Right lobe of liver (tissue), 6 donors: ENCODE measurements at regions not wholly inside any gene's neighbourhood (a gene's known extent, or its start where the extent isn't known, plus 50 kb on each side); places are given as distances from the start of the nearest gene placed in this dataset.

ENCODE experiments used
- ATAC-seq, 4 donors: fragments of 200-7000 bp; cut with Tn5 transposase; one replicate each; pipeline ENCODE4 v1.9.1; 2020; ENCODE audit warnings: mild to moderate bottlenecking in 4 of 4, moderate library complexity in 4 of 4
- DNase-seq, 3 donors: peaks; one replicate each; pipeline ENCODE4 v3.0.0-alpha.2; 2020
- H3K27ac ChIP-seq, 3 donors: fragments of 200-600 bp; one replicate each; pipeline ENCODE4 v1.8.0; 2022
- H3K27me3 ChIP-seq, 2 donors: fragments of 200-600 bp; one replicate each; pipeline ENCODE4 v1.8.0; 2022
- H3K36me3 ChIP-seq, 4 donors: fragments of 200-600 bp; sonication (generic) in 1 of 4; one replicate each; pipeline versions ENCODE4 v1.5.1 to v1.8.0; 2017 to 2022; ENCODE audit warnings: control low read depth in 1 of 4
- H3K4me1 ChIP-seq, 4 donors: fragments of 200-600 bp; sonication (generic) in 1 of 4; one replicate each; pipeline versions ENCODE4 v1.5.1 to v1.8.0; 2017 to 2022; ENCODE audit warnings: control low read depth in 1 of 4
- H3K4me3 ChIP-seq, 3 donors: fragments of 200-600 bp; one replicate each; pipeline ENCODE4 v1.8.0; 2022
- H3K9me3 ChIP-seq, 4 donors: fragments of 200-600 bp; sonication (generic) in 1 of 4; one replicate each; pipeline versions ENCODE4 v1.5.1 to v1.8.0; 2017 to 2022; ENCODE audit warnings: control low read depth in 1 of 4
- POLR2A ChIP-seq: fragments of 450-650 bp; IDR thresholded peaks from one replicate; pipeline ENCODE4 v1.6.1; 2017; ENCODE audit warnings: antibody characterized with exemption, mild to moderate bottlenecking
- WGBS: methylation state at CpG from one replicate; pipeline ENCODE4 v1.1.6; 2018; ENCODE audit warnings: low coverage, low lambda C conversion rate; ENCODE audit not compliant: insufficient coverage; ENCODE audit errors: missing lambda C conversion rate; 5-methylcytosine and 5-hydroxymethylcytosine counted together
- intact Hi-C, 2 donors: fragments of 100-400 bp; cut with DNase I; formaldehyde crosslinking; loops; one replicate each; pipeline versions ENCODE4 v1.11.2 to v1.14.1; 2022
- TF ChIP-seq, protein P1 (sequence below), 4 donors: fragments of 200-600 bp in 3 of 4; fragments of 450-650 bp in 1 of 4; IDR thresholded peaks; one replicate each; pipeline versions ENCODE4 v1.5.1 to v1.8.0; 2016 to 2022; ENCODE audit warnings: antibody characterized with exemption in 4 of 4, mild to moderate bottlenecking in 2 of 4
- donor health status: DM: no; HTN: yes; CAD: no.
- donor health status: DM: no; HTN: no; CAD: no.
- donor health status: DM: no; HTN: no; CAD: no.
- donor health status: DM: no; HTN: yes; CAD: no.
- donor health status: DM: no; HTN: yes; CAD: no.

DNA sequence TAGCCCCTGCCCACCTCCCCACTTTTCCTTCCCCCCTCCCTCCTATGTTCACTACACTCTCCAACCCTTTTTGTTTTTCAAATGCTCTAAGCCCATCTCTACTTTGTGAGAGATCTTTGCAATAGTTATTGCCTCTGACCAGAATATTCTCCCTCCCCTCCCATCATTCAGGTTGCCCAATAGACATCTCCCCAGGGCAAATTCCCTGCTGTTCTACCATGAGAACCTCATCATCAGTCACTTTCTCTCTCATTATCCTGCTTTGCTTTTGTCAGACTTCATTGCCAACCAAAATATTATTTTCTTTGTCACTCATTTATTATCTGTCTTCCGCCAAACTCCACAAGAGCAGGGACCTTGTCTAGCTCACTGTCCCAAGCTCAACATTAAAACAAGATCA is 268.2 kb upstream of the PPARGC1A start:
- no peaks in the 10 kb centered on the region for H3K27me3 ChIP-seq
- no peak for DNase-seq
- intact Hi-C loops, result no loop called here
- H3K27ac ChIP-seq, result no peak overlapping the region
- TF ChIP-seq POLR2A, result no peak
- TF ChIP-seq, protein P1, sequence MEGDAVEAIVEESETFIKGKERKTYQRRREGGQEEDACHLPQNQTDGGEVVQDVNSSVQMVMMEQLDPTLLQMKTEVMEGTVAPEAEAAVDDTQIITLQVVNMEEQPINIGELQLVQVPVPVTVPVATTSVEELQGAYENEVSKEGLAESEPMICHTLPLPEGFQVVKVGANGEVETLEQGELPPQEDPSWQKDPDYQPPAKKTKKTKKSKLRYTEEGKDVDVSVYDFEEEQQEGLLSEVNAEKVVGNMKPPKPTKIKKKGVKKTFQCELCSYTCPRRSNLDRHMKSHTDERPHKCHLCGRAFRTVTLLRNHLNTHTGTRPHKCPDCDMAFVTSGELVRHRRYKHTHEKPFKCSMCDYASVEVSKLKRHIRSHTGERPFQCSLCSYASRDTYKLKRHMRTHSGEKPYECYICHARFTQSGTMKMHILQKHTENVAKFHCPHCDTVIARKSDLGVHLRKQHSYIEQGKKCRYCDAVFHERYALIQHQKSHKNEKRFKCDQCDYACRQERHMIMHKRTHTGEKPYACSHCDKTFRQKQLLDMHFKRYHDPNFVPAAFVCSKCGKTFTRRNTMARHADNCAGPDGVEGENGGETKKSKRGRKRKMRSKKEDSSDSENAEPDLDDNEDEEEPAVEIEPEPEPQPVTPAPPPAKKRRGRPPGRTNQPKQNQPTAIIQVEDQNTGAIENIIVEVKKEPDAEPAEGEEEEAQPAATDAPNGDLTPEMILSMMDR (IDR thresholded peaks at IDR 0.05), result no peak
- WGBS, result 44% methylated on average over 1 of the region's 1 CpG
- no peaks in the 10 kb centered on the region for H3K9me3 ChIP-seq
- ATAC-seq, result no peak
- no peak overlapping the region for H3K4me3 ChIP-seq
- H3K4me1 ChIP-seq, result no peaks in the 10 kb centered on the region
- H3K36me3 ChIP-seq, result no peaks in the 10 kb centered on the region

DNA sequence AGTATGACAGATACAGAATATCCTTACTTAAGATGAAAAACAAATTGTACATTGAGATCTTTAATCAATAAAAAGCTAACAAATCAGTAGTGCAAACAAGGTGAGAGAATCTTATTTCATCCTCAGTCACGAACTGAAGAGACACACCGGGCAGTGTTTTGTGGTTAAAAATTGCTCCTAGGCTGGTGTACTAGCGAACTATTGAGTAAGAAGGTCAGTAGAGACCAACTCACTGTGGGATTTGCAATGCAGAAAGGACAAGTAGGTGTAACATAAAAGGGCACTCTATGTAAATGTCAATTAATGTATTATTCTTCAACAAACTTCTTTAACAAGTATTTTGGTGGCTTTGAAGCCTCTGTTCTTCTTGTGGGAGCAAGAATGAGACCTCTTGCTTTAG is 260.2 kb upstream of the PPARGC1A start:
- TF ChIP-seq, protein P1 (IDR thresholded peaks at IDR 0.05), result no peak
- no peak for TF ChIP-seq POLR2A
- peak; percentile 80 to 96 (median 88) for ATAC-seq
- intact Hi-C loops, result no loop called here

DNA sequence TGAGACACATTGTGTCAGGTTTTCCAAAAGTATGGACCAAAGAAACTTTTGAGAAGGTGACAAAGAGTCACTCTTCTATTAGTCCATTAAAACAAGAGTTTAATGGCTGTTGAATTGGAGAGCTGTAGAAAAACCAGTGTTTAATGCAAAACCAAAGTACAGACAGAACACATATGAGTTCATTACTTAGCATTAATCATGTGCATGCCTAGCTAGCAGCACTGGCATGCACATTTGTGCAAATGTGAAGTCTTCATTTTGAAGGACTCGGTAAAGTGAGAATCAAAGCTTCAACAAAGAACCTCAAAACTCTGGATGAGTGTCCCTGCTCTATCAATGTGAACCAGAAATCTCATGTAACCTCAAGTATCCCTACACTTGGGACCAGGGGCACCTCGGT is 256.3 kb upstream of the PPARGC1A start:
- Histone ChIP-seq H3K27ac (no peak overlapping the region), H3K36me3 (no peaks in the 10 kb centered on the region), H3K4me3 (no peak overlapping the region), H3K4me1 (peaks cover 0 to 7% (median 0%) of the 10 kb centered on the region in 4 donors), H3K9me3 (no peaks in the 10 kb centered on the region), H3K27me3 (no peaks in the 10 kb centered on the region)
- intact Hi-C loops, result no loop called here
- TF ChIP-seq POLR2A, result no peak
- TF ChIP-seq, protein P1 (IDR thresholded peaks at IDR 0.05), result no peak
- 88% methylated on average over 2 of the region's 2 CpGs for WGBS
- ATAC-seq, result no peak
- DNase-seq, result no peak

More for the DNA sequence above, 260.2 kb upstream of the PPARGC1A start:
- peak overlapping the region in 2 of 3 donors; percentile 11 to 34 for H3K27ac ChIP-seq
- H3K9me3 ChIP-seq, result no peaks in the 10 kb centered on the region
- no peaks in the 10 kb centered on the region for H3K36me3 ChIP-seq
- peaks cover 0 to 7% (median 0%) of the 10 kb centered on the region in 4 donors for H3K4me1 ChIP-seq
- 31% methylated on average over 3 of the region's 3 CpGs for WGBS
- no peaks in the 10 kb centered on the region for H3K27me3 ChIP-seq
- no peak for DNase-seq
- H3K4me3 ChIP-seq, result no peak overlapping the region

DNA sequence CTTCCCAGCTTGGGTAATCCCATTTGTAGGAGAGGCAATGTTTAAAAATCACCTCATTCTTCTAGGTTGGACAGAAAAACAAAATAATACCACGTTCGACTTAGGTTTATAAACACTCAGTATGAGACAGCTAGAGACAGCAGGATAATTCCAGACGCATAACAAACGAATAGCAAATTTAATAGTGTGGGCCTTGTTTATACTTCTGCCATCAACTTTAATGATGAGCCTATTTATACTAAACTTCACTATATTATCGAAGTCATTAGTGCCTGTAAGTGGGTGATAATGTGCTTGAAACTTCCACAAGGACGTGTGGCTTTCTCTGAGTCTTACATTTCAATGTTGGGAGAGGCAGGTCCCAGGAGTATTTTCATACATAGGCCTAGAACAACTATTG is 255.7 kb upstream of the PPARGC1A start:
- 74% methylated on average over 6 of the region's 6 CpGs for WGBS
- no peak for ATAC-seq
- Histone ChIP-seq H3K9me3 (no peaks in the 10 kb centered on the region), H3K36me3 (no peaks in the 10 kb centered on the region), H3K27me3 (no peaks in the 10 kb centered on the region), H3K27ac (no peak overlapping the region), H3K4me1 (peaks cover 0 to 7% (median 0%) of the 10 kb centered on the region in 4 donors), H3K4me3 (no peak overlapping the region)
- no peak for DNase-seq
- intact Hi-C loops, result no loop called here
- TF ChIP-seq, protein P1 (IDR thresholded peaks at IDR 0.05), result no peak
- TF ChIP-seq POLR2A, result no peak

DNA sequence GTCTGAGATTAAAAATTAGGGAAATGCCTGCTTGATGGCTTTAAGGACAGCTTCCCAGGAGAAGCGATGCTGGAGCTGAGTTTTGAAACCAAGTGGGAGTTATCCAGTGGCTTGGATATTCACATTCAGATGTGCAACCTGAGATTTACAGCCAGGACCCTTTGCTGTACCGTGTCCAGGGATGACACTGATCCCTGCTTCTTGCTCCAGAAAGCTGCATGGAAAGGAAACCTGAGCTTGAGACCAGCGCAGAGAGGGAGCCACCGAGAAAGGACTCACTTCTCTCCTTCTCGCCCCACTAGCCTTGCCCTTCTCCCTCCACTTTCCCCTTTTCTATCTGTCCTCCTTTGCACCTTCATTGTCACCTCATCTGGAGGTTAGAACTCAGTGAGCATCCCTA is 254.5 kb upstream of the PPARGC1A start:
- Histone ChIP-seq H3K4me1 (peaks cover 0 to 3% (median under 1%) of the 10 kb centered on the region in 4 donors), H3K27ac (no peak overlapping the region), H3K27me3 (no peaks in the 10 kb centered on the region), H3K4me3 (no peak overlapping the region), H3K9me3 (no peaks in the 10 kb centered on the region), H3K36me3 (no peaks in the 10 kb centered on the region)
- 100% methylated on average over 1 of the region's 5 CpGs for WGBS
- DNase-seq, result no peak
- intact Hi-C loops, result no loop called here
- no peak for ATAC-seq
- TF ChIP-seq, protein P1 (IDR thresholded peaks at IDR 0.05), result no peak
- TF ChIP-seq POLR2A, result no peak
